ENCODE measurements at regions not wholly inside any gene's neighbourhood (a gene's known extent, or its start where the extent isn't known, plus 50 kb on each side); places are given as distances from the start of the nearest gene placed in this dataset.

DNA sequence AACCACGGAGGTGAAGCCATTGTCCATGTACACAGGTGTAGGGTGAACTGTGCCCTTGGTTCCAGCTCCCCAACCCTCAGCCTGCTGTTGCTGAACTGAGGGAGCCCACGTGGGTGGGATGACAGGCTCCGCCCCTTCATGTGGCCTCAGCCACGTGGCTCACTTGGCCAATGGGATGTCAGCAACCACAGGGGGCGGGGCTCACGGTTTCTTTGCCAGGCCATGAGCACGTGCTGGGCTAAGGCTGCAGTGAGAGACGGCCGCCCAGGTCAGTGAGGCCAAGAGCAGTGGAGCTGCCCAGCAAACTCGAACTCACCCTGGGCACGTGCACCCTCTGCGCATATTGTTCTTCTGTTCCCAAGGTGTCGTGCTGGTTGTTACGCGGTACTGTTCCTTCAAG, 282.6 kb downstream of the IRF8 start:
- TF ChIP-seq, protein P1, sequence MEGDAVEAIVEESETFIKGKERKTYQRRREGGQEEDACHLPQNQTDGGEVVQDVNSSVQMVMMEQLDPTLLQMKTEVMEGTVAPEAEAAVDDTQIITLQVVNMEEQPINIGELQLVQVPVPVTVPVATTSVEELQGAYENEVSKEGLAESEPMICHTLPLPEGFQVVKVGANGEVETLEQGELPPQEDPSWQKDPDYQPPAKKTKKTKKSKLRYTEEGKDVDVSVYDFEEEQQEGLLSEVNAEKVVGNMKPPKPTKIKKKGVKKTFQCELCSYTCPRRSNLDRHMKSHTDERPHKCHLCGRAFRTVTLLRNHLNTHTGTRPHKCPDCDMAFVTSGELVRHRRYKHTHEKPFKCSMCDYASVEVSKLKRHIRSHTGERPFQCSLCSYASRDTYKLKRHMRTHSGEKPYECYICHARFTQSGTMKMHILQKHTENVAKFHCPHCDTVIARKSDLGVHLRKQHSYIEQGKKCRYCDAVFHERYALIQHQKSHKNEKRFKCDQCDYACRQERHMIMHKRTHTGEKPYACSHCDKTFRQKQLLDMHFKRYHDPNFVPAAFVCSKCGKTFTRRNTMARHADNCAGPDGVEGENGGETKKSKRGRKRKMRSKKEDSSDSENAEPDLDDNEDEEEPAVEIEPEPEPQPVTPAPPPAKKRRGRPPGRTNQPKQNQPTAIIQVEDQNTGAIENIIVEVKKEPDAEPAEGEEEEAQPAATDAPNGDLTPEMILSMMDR (IDR thresholded peaks at IDR 0.05): no peak
- TF ChIP-seq SIN3A (IDR thresholded peaks at IDR 0.05; ENCODE audit: borderline replicate concordance, insufficient read depth, low read depth, low read length): no peak

All from Panc1 (cell line).